Prostate gland (tissue), 2 donors: ENCODE measurements at regions not wholly inside any gene's neighbourhood (a gene's known extent, or its start where the extent isn't known, plus 50 kb on each side); places are given as distances from the start of the nearest gene placed in this dataset.

ENCODE experiments used
- POLR2A ChIP-seq: fragments of 450-650 bp; IDR thresholded peaks from one replicate; pipeline ENCODE4 v1.6.1; 2016; ENCODE audit warnings: antibody characterized with exemption, mild to moderate bottlenecking
- POLR2AphosphoS5 ChIP-seq: sonication (generic); formaldehyde crosslinking; IDR thresholded peaks from one replicate; pipeline ENCODE4 v1.6.1; 2017; ENCODE audit warnings: antibody characterized with exemption
- TF ChIP-seq, protein P1 (sequence below), 4 experiments: fragments of 200-600 bp in 2 of 4; fragments of 450-650 bp in 2 of 4; sonication (generic) in 2 of 4; IDR thresholded peaks; 1 replicate in 3 of 4; 2 replicates in 1 of 4; pipeline ENCODE4 v1.5.1; 2016 to 2019; ENCODE audit warnings: antibody characterized with exemption in 4 of 4, mild to moderate bottlenecking in 2 of 4, moderate library complexity in 2 of 4

DNA sequence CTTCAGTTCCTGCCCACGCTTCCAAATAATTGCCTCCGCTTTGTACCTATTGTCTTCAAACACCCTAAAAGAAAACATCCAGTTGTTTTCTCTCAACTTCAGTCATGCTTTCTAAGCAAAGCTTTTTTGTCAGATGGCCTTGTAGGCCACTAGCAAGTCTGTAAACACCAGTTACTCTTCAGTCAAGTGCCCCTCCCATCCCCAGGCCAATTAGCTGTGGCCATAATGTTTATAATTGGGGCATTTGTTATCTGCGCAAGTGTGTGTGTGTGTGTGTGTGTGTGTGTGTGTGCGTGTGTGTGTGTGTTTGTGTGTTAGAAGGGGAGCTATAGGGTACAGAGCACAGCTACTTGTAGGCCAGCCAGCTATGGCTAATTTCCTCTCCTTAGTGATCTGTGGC is 272.4 kb upstream of the MARCKS start:
- TF ChIP-seq, protein P1, sequence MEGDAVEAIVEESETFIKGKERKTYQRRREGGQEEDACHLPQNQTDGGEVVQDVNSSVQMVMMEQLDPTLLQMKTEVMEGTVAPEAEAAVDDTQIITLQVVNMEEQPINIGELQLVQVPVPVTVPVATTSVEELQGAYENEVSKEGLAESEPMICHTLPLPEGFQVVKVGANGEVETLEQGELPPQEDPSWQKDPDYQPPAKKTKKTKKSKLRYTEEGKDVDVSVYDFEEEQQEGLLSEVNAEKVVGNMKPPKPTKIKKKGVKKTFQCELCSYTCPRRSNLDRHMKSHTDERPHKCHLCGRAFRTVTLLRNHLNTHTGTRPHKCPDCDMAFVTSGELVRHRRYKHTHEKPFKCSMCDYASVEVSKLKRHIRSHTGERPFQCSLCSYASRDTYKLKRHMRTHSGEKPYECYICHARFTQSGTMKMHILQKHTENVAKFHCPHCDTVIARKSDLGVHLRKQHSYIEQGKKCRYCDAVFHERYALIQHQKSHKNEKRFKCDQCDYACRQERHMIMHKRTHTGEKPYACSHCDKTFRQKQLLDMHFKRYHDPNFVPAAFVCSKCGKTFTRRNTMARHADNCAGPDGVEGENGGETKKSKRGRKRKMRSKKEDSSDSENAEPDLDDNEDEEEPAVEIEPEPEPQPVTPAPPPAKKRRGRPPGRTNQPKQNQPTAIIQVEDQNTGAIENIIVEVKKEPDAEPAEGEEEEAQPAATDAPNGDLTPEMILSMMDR (IDR thresholded peaks at IDR 0.05) = no peak
- TF ChIP-seq POLR2AphosphoS5 (no peak), POLR2A (no peak)
